H54 (cell line): ENCODE measurements at regions not wholly inside any gene's neighbourhood (a gene's known extent, or its start where the extent isn't known, plus 50 kb on each side); places are given as distances from the start of the nearest gene placed in this dataset.

Source experiments
- DNase-seq: peaks from one replicate; pipeline ENCODE4 v3.0.0; 2011; ENCODE audit warnings: low spot score, mixed read lengths; ENCODE audit not compliant: insufficient read length
- FAIRE-seq: peaks from 3 replicates; lab custom pipeline; 2011; peaks lifted over from hg19 to GRCh38; lab: Jason Lieb, UNC
- POLR2A ChIP-seq: IDR thresholded peaks from 2 replicates; pipeline ENCODE4 v1.6.1; 2011; ENCODE audit warnings: low read depth, mild to moderate bottlenecking, low read length

- FAIRE-seq = no peak
Observed at GRCh38 chr15:23913635-23914034, 226.5 kb upstream of the NDN start.

GRCh38 chr15:23924686-23925085, 237.6 kb upstream of the NDN start:
- FAIRE-seq (no peak), DNase-seq (no peak)
- TF ChIP-seq POLR2A = no peak

More at GRCh38 chr15:23913635-23914034, 226.5 kb upstream of the NDN start:
- no peak for DNase-seq
- no peak for TF ChIP-seq POLR2A

- DNase-seq = no peak
- no peak for FAIRE-seq
- no peak for TF ChIP-seq POLR2A
Observed at GRCh38 chr15:23954931-23955330, 267.8 kb upstream of the NDN start.

DNA sequence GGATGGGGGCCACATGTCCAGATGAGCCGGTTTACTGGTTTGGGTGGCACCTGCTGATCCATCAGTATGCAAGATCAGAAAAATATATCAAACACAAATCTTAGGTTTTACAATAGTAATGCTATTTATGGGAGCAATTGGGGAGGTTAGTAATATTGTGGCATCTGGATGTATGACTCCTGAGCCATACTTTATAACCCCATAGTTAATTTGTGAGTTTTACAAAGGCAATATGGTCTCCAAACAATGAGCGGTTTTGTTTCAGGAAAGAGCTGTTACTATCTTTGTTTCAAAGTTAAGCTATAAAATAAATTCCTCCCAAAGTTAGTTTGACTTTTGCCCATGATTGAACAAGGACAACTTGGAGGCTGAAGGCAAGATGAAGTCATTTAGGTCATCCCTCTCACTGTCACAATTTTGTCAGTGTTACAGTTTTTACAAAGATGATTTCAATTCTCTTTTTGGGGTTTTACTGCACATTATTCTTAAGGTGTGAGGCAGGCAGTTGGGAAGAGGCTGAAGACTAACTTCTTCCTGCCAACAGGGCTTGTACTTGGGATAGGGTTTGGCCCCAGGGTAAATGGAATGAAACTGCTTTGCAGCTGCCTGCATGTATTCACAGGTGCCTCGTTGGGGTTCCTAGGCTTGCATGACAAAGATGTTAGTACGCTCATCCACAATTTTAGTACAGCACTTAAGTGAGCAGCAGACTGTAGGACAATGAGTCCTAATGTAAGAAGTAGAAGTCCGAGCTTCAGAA, 296.6 kb upstream of the NDN start:
- no peak for TF ChIP-seq POLR2A
- FAIRE-seq = no peak
- no peak for DNase-seq

DNA sequence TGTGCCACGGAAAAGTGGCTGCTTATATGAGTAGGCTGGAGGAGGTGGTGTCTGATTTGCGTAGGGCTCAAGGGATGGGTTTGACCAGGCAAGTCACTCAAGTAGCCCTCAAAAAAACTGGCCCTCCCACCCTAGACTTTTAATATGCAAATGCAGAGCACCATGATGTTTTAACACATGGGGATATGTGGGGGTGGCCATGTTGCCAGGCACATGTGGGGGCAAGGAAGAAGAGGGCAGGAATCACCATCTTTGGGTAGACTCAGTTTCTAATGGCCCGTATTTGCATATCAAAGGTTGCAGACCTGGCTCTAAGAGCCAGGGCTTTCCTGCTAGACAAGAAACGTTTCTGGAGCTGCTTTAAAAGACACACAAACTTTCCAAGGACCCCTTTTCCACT, 307.2 kb upstream of the NDN start:
- no peak for TF ChIP-seq POLR2A
- DNase-seq (no peak), FAIRE-seq (no peak)

DNA sequence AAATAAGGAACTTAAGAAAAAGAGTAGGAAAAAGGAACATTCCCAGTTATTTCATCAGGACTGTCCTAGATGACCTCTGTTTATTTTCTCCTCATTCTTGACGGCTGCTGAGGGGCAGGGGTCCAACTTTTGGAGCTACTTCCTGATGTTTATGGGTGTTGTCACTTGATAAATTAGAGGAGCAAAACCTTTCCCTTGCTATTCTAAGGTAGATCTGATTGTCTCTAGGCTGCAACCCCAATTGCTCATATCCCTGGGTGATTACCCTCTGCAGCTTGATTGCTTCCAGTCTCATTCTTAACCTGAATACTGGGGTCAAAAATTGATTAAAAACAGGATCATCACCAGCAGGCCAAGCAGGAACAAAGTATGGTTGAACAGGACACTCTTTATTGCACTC, 311.0 kb upstream of the NDN start:
- TF ChIP-seq POLR2A = no peak
- FAIRE-seq (no peak), DNase-seq (no peak)

GRCh38 chr15:24008476-24008875, 321.4 kb upstream of the NDN start:
- TF ChIP-seq POLR2A = no peak
- FAIRE-seq = no peak
- DNase-seq = no peak

DNA sequence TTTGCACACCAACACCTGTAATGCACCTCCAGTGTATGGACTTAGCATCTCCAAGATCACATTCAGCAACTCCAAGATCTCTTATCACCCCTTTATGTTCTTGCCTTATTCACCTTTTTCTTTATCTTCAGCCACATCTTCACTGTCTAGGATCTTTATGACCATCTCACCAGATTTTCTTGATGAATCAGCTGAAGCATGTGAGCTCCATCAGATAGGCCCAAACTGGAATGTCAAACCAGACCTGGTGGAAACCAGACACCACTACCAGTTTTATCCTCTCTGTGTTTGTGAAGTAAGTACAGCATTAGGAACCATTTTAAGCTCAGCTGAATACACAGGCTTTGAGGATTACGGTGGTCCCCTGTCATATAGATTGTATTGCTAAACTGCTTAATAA, 330.4 kb upstream of the NDN start:
- no peak for TF ChIP-seq POLR2A
- FAIRE-seq = no peak
- DNase-seq = no peak

GRCh38 chr15:24039683-24040082, 352.6 kb upstream of the NDN start:
- FAIRE-seq = no peak
- DNase-seq = no peak
- no peak for TF ChIP-seq POLR2A

GRCh38 chr15:24054547-24055245, 367.6 kb upstream of the NDN start:
- FAIRE-seq (no peak), DNase-seq (no peak)
- no peak for TF ChIP-seq POLR2A

GRCh38 chr15:24067733-24068501, 380.8 kb upstream of the NDN start:
- no peak for DNase-seq
- no peak for TF ChIP-seq POLR2A
- no peak for FAIRE-seq

DNA sequence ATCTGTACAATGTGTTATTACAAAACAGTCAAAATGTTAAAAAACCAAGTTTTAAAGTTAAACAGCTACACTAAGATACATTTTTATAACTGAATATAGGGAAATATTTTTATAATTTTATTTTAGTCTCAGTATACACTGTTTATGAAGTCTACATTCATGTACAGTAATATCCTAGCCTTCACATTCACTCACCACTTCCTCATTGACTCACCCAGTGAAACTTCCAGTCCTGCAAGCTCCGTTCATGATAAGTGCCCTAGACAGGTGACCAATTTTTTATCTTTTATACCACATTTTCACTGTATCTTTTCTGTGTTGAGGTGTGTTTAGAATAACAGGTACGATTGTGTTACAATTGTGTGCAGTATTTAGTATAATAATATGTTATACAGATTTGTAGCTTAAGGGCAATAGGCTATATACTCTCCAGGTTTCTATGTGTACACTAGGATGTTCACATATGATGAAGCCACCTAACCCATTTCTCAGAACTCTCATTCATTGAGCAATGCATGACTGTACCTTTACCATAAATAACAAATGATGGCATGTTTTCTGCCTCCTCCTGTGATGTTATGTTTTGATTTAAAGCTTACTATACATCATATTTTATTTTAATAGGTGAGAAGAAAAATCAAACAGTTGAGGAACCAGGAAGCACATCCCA, 388.4 kb upstream of the NDN start:
- TF ChIP-seq POLR2A = no peak
- no peak for FAIRE-seq

GRCh38 chr15:24076090-24076784, 389.1 kb upstream of the NDN start:
- TF ChIP-seq POLR2A = no peak
- FAIRE-seq (no peak), DNase-seq (no peak)

More for the DNA sequence above, 388.4 kb upstream of the NDN start:
- no peak for DNase-seq
